ENCODE measurements at regions not wholly inside any gene's neighbourhood (a gene's known extent, or its start where the extent isn't known, plus 50 kb on each side); places are given as distances from the start of the nearest gene placed in this dataset.

- POLR2A ChIA-PET = no interaction called here
- H3K27me3 Mint-ChIP-seq = no peaks in the 10 kb centered on the region
- H3K27ac Mint-ChIP-seq = no peak overlapping the region
- no peak for DNase-seq
- CTCF ChIA-PET = no interaction called here
- peaks cover 6% of the 10 kb centered on the region for H3K9me3 Mint-ChIP-seq
- intact Hi-C loops (cut with micrococcal nuclease) = no loop called here
- H3K36me3 Mint-ChIP-seq = no peaks in the 10 kb centered on the region
- no peak overlapping the region for H3K4me3 Mint-ChIP-seq
- H3K4me1 Mint-ChIP-seq (ENCODE audit: low read depth) = no peaks in the 10 kb centered on the region
Measured at GRCh38 chr12:102564026-102564425, 83.7 kb upstream of the IGF1 start.

- H3K27me3 Mint-ChIP-seq = no peaks in the 10 kb centered on the region
- H3K36me3 Mint-ChIP-seq = no peaks in the 10 kb centered on the region
- H3K27ac Mint-ChIP-seq = no peak overlapping the region
- intact Hi-C loops (cut with micrococcal nuclease) = no loop called here
- H3K4me3 Mint-ChIP-seq = no peak overlapping the region
- H3K9me3 Mint-ChIP-seq = peaks cover 6% of the 10 kb centered on the region
- H3K4me1 Mint-ChIP-seq (ENCODE audit: low read depth) = no peaks in the 10 kb centered on the region
- ChIA-PET POLR2A (no interaction called here), CTCF (no interaction called here)
- no peak for DNase-seq
Measured at GRCh38 chr12:102562836-102563425, 82.6 kb upstream of the IGF1 start.

- Mint-ChIP-seq H3K27me3 (no peaks in the 10 kb centered on the region), H3K27ac (no peak overlapping the region), H3K4me1 (ENCODE audit: low read depth) (no peaks in the 10 kb centered on the region), H3K36me3 (no peaks in the 10 kb centered on the region), H3K9me3 (no peaks in the 10 kb centered on the region), H3K4me3 (no peak overlapping the region)
- intact Hi-C loops (cut with micrococcal nuclease) = no loop called here
- no peak for DNase-seq
- CTCF ChIA-PET = no interaction called here
- POLR2A ChIA-PET = no interaction called here
Measured at GRCh38 chr12:102551186-102551585, 70.8 kb upstream of the IGF1 start.

- Mint-ChIP-seq H3K4me1 (ENCODE audit: low read depth) (no peaks in the 10 kb centered on the region), H3K9me3 (no peaks in the 10 kb centered on the region), H3K4me3 (no peak overlapping the region), H3K27me3 (no peaks in the 10 kb centered on the region), H3K36me3 (no peaks in the 10 kb centered on the region), H3K27ac (no peak overlapping the region)
- POLR2A ChIA-PET = no interaction called here
- CTCF ChIA-PET = no interaction called here
- no peak for DNase-seq
- intact Hi-C loops (cut with micrococcal nuclease) = no loop called here
Measured at GRCh38 chr12:102549691-102550090, 69.3 kb upstream of the IGF1 start.

- intact Hi-C loops (cut with micrococcal nuclease) = no loop called here
- no peaks in the 10 kb centered on the region for H3K27me3 Mint-ChIP-seq
- POLR2A ChIA-PET = no interaction called here
- no peaks in the 10 kb centered on the region for H3K9me3 Mint-ChIP-seq
- no peak overlapping the region for H3K4me3 Mint-ChIP-seq
- no peak overlapping the region for H3K27ac Mint-ChIP-seq
- no peaks in the 10 kb centered on the region for H3K4me1 Mint-ChIP-seq (ENCODE audit: low read depth)
- no peaks in the 10 kb centered on the region for H3K36me3 Mint-ChIP-seq
- CTCF ChIA-PET = no interaction called here
- no peak for DNase-seq
Measured at GRCh38 chr12:102548543-102548942, 68.2 kb upstream of the IGF1 start.

- H3K27me3 Mint-ChIP-seq = no peaks in the 10 kb centered on the region
- H3K4me1 Mint-ChIP-seq (ENCODE audit: low read depth) = no peaks in the 10 kb centered on the region
- POLR2A ChIA-PET = no interaction called here
- no peak for DNase-seq
- H3K9me3 Mint-ChIP-seq = no peaks in the 10 kb centered on the region
- no peaks in the 10 kb centered on the region for H3K36me3 Mint-ChIP-seq
- no peak overlapping the region for H3K27ac Mint-ChIP-seq
- no peak overlapping the region for H3K4me3 Mint-ChIP-seq
- intact Hi-C loops (cut with micrococcal nuclease) = no loop called here
- CTCF ChIA-PET = interaction anchor here (0.6 to 1.6 kb wide), 4 partner anchors 40 to 610 kb away, joined by 3 to 6 read pairs (median 4); no protein-coding TSS in a partner anchor
Measured at GRCh38 chr12:102543494-102544485, 63.4 kb upstream of the IGF1 start.

- Mint-ChIP-seq H3K36me3 (no peaks in the 10 kb centered on the region), H3K27ac (no peak overlapping the region), H3K4me1 (ENCODE audit: low read depth) (no peaks in the 10 kb centered on the region), H3K4me3 (no peak overlapping the region), H3K9me3 (no peaks in the 10 kb centered on the region), H3K27me3 (peaks cover 3% of the 10 kb centered on the region)
- no peak for DNase-seq
- intact Hi-C loops (cut with micrococcal nuclease) = no loop called here
- ChIA-PET POLR2A (no interaction called here), CTCF (interaction anchor here (1.6 kb wide), 1 partner anchor 373 kb away, joined by 6 read pairs; no protein-coding TSS in a partner anchor)
Measured at GRCh38 chr12:102542816-102543440, 62.6 kb upstream of the IGF1 start.

GRCh38 chr12:102540815-102541385 is 60.5 kb upstream of the IGF1 start:
- H3K36me3 Mint-ChIP-seq = no peaks in the 10 kb centered on the region
- no peaks in the 10 kb centered on the region for H3K4me1 Mint-ChIP-seq (ENCODE audit: low read depth)
- no peak overlapping the region for H3K27ac Mint-ChIP-seq
- ChIA-PET POLR2A (no interaction called here), CTCF (no interaction called here)
- H3K9me3 Mint-ChIP-seq = no peaks in the 10 kb centered on the region
- intact Hi-C loops (cut with micrococcal nuclease) = no loop called here
- no peak for DNase-seq
- H3K27me3 Mint-ChIP-seq = peaks cover 3% of the 10 kb centered on the region
- no peak overlapping the region for H3K4me3 Mint-ChIP-seq

GRCh38 chr12:102539651-102540553 is 59.5 kb upstream of the IGF1 start:
- Mint-ChIP-seq H3K27me3 (peaks cover 3% of the 10 kb centered on the region), H3K4me3 (no peak overlapping the region), H3K36me3 (no peaks in the 10 kb centered on the region), H3K4me1 (ENCODE audit: low read depth) (no peaks in the 10 kb centered on the region), H3K9me3 (no peaks in the 10 kb centered on the region), H3K27ac (no peak overlapping the region)
- DNase-seq = no peak
- CTCF ChIA-PET = no interaction called here
- POLR2A ChIA-PET = no interaction called here
- intact Hi-C loops (cut with micrococcal nuclease) = no loop called here

GRCh38 chr12:102535306-102535705 is 54.9 kb upstream of the IGF1 start:
- intact Hi-C loops (cut with micrococcal nuclease) = no loop called here
- Mint-ChIP-seq H3K36me3 (no peaks in the 10 kb centered on the region), H3K27ac (no peak overlapping the region), H3K9me3 (no peaks in the 10 kb centered on the region), H3K4me1 (ENCODE audit: low read depth) (no peaks in the 10 kb centered on the region), H3K4me3 (no peak overlapping the region), H3K27me3 (peaks cover 3% of the 10 kb centered on the region)
- no peak for DNase-seq
- CTCF ChIA-PET = no interaction called here
- POLR2A ChIA-PET = no interaction called here

- intact Hi-C loops (cut with micrococcal nuclease) = no loop called here
- H3K36me3 Mint-ChIP-seq = no peaks in the 10 kb centered on the region
- H3K4me1 Mint-ChIP-seq (ENCODE audit: low read depth) = no peaks in the 10 kb centered on the region
- no peak for DNase-seq
- ChIA-PET POLR2A (no interaction called here), CTCF (no interaction called here)
- H3K27me3 Mint-ChIP-seq = peaks cover 3% of the 10 kb centered on the region
- no peak overlapping the region for H3K27ac Mint-ChIP-seq
- H3K9me3 Mint-ChIP-seq = no peaks in the 10 kb centered on the region
- no peak overlapping the region for H3K4me3 Mint-ChIP-seq
Measured at GRCh38 chr12:102534899-102535298, 54.5 kb upstream of the IGF1 start.
